Bronchial epithelial cell (primary cell): ENCODE measurements at regions not wholly inside any gene's neighbourhood (a gene's known extent, or its start where the extent isn't known, plus 50 kb on each side); places are given as distances from the start of the nearest gene placed in this dataset.

Experiments
- DNase-seq: peaks from one replicate; pipeline ENCODE4 v3.0.0-alpha.2; 2010; ENCODE audit warnings: low read depth
- FAIRE-seq: peaks from 2 replicates; lab custom pipeline; 2011; peaks lifted over from hg19 to GRCh38; lab: Jason Lieb, UNC
- H3K27me3 ChIP-seq: 2 replicates; pipeline ENCODE4 v1.5.1; 2011; ENCODE audit warnings: low read length; ENCODE audit not compliant: control insufficient read depth, insufficient read depth
- H3K36me3 ChIP-seq: 2 replicates; pipeline ENCODE4 v1.5.1; 2011; ENCODE audit warnings: low read length; ENCODE audit not compliant: control insufficient read depth, insufficient read depth
- H3K4me3 ChIP-seq: 2 replicates; pipeline ENCODE4 v1.5.1; 2011; ENCODE audit warnings: mild to moderate bottlenecking, low read depth, low read length, control low read depth
- CTCF ChIP-seq: IDR thresholded peaks from 2 replicates; pipeline ENCODE4 v1.5.1; 2011; ENCODE audit warnings: mild to moderate bottlenecking, moderate library complexity, low read length, control low read depth, inconsistent platforms; ENCODE audit not compliant: insufficient read depth, severe bottlenecking

GRCh38 chrX:20515841-20516461, 249.2 kb upstream of the RPS6KA3 start:
- TF ChIP-seq CTCF: no peak
- Histone ChIP-seq H3K4me3 (no peak overlapping the region), H3K36me3 (no peaks in the 10 kb centered on the region), H3K27me3 (no peaks in the 10 kb centered on the region)
- FAIRE-seq: peak; percentile 72
- DNase-seq: peak; percentile 91

DNA sequence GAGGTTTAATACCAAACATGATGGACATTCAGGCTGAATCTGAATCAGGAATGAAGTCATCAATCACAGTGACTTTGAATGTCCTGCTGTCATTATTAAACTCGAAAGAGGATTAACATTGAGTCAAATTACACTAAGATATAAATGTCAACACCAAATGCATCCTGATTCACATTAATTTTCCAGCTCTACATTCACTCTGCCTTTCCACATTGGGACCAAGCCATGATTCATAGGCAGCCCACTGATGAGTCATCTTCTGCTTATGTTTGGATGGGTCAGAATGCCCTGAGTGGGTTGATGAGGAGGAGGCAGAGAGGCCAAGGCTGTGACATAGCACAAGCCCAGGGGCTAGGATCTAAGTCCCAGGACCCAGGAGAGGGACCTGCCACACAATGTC, 247.6 kb upstream of the RPS6KA3 start:
- FAIRE-seq (no peak), DNase-seq (peak; percentile 82)
- H3K27me3 ChIP-seq: no peaks in the 10 kb centered on the region
- TF ChIP-seq CTCF: no peak
- no peaks in the 10 kb centered on the region for H3K36me3 ChIP-seq
- H3K4me3 ChIP-seq: no peak overlapping the region

- no peak for FAIRE-seq
- no peaks in the 10 kb centered on the region for H3K27me3 ChIP-seq
- no peak overlapping the region for H3K4me3 ChIP-seq
- no peaks in the 10 kb centered on the region for H3K36me3 ChIP-seq
- no peak for TF ChIP-seq CTCF
- DNase-seq: no peak
These were observed 246.5 kb upstream of the RPS6KA3 start for GRCh38 chrX:20513185-20513584.

GRCh38 chrX:20511792-20512191, 245.1 kb upstream of the RPS6KA3 start:
- FAIRE-seq (no peak), DNase-seq (no peak)
- no peak for TF ChIP-seq CTCF

DNA sequence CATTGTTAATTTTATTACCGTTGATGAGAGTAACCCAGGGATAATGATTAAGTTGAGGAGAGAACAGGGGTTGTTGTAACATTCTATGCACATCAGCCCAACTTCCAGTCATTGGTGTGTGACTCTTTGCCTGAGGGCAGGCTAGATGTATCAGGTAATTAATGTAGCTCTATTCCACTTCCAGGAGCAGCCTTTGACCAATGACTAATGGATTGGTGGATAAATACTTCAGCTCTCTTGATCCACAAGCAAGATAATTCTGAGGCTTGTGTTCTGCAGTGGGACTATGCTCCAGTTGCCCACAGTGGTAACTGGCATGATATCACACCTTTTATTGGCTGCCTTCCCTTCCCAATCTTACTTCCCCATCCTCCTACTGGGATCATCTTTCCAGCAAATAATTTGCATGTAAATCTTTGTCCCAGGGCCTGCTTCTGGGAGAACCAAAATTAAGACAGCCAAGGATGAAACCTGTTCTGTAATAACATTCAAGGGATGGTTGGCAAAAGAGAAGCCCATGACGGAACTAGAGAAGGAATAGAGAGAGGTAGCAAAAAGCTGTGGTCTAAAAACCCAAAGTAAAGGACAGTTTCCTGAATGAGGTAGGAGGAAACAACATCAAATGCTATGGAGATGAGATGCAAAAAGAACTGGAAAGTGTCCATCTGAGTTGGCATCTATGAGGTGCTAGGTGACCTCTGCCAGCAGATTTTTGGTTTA, 241.4 kb upstream of the RPS6KA3 start:
- no peak overlapping the region for H3K4me3 ChIP-seq
- no peak for TF ChIP-seq CTCF
- H3K36me3 ChIP-seq: no peaks in the 10 kb centered on the region
- no peak for FAIRE-seq
- peak; percentile 22 for DNase-seq
- no peaks in the 10 kb centered on the region for H3K27me3 ChIP-seq

More at GRCh38 chrX:20511792-20512191, 245.1 kb upstream of the RPS6KA3 start:
- Histone ChIP-seq H3K4me3 (no peak overlapping the region), H3K27me3 (no peaks in the 10 kb centered on the region), H3K36me3 (no peaks in the 10 kb centered on the region)
